ENCODE measurements at regions not wholly inside any gene's neighbourhood (a gene's known extent, or its start where the extent isn't known, plus 50 kb on each side); places are given as distances from the start of the nearest gene placed in this dataset.

DNA sequence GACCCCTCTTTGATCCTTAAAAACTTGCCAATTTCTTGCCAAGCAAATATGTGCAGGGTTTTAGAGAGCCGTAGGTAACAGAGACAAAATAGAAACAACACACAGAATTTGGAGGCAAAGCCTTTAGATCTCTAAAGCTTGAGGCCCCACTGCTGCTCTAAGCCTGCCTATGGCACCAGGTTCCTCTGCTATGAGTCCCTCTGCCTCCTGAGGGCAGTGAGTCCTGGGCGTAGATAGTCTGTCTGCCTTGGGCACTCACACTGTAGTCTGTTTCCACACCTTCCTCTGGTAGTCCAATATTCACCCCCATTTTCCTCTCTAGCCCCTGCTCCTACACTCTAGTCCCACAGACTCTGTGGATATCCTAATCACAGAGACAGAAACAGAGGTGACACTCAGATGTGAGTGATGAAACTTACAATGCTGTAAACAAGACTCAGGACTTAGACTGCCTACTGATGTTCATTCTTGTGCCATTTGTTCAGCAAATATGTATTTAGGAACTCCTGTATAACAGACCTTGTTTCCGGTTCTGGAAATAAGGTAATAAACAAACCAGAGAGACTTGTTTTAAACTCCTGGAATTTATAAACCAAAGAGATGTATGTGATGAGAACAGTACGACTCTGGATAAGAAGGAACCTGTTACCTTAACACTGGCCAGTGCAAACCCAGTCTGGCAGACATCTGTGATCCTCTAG is 153.3 kb upstream of the PRSS1 start:
- no peak for TF ChIP-seq EZH2 (IDR thresholded peaks at IDR 0.05; ENCODE audit: low read depth)
- TF ChIP-seq, protein P1, sequence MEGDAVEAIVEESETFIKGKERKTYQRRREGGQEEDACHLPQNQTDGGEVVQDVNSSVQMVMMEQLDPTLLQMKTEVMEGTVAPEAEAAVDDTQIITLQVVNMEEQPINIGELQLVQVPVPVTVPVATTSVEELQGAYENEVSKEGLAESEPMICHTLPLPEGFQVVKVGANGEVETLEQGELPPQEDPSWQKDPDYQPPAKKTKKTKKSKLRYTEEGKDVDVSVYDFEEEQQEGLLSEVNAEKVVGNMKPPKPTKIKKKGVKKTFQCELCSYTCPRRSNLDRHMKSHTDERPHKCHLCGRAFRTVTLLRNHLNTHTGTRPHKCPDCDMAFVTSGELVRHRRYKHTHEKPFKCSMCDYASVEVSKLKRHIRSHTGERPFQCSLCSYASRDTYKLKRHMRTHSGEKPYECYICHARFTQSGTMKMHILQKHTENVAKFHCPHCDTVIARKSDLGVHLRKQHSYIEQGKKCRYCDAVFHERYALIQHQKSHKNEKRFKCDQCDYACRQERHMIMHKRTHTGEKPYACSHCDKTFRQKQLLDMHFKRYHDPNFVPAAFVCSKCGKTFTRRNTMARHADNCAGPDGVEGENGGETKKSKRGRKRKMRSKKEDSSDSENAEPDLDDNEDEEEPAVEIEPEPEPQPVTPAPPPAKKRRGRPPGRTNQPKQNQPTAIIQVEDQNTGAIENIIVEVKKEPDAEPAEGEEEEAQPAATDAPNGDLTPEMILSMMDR (conservative IDR thresholded peaks at IDR 0.05): no peak

Data from PC-9 (cell line).